GM12864 (cell line): ENCODE measurements at regions not wholly inside any gene's neighbourhood (a gene's known extent, or its start where the extent isn't known, plus 50 kb on each side); places are given as distances from the start of the nearest gene placed in this dataset.

Experiments
- DNase-seq: peaks from one replicate; pipeline ENCODE4 v3.0.0-alpha.2; 2011; ENCODE audit warnings: low read depth
- H3K4me3 ChIP-seq: 2 replicates; pipeline ENCODE4 v1.5.1; 2011; ENCODE audit warnings: mild to moderate bottlenecking, low read depth, low read length, control low read depth
- CTCF ChIP-seq: IDR thresholded peaks from 2 replicates; pipeline ENCODE4 v1.5.1; 2011; ENCODE audit warnings: low read depth, mild to moderate bottlenecking, moderate library complexity, low read length, control low read depth, inconsistent platforms; ENCODE audit errors: missing control alignments

GRCh38 chr12:24109381-24110039, 160.0 kb upstream of the SOX5 start:
- H3K4me3 ChIP-seq: no peak overlapping the region
- peak; percentile 39 for DNase-seq
- peak; percentile 48 for TF ChIP-seq CTCF

GRCh38 chr12:24102676-24103075, 153.2 kb upstream of the SOX5 start:
- DNase-seq: no peak
- H3K4me3 ChIP-seq: no peak overlapping the region
- no peak for TF ChIP-seq CTCF

GRCh38 chr12:24099576-24099975, 150.1 kb upstream of the SOX5 start:
- H3K4me3 ChIP-seq: no peak overlapping the region
- DNase-seq: no peak
- TF ChIP-seq CTCF: no peak

- no peak overlapping the region for H3K4me3 ChIP-seq
- no peak for TF ChIP-seq CTCF
- DNase-seq: no peak
Measured at GRCh38 chr12:24095245-24095644, 145.8 kb upstream of the SOX5 start.

- H3K4me3 ChIP-seq: no peak overlapping the region
- TF ChIP-seq CTCF: no peak
- no peak for DNase-seq
Measured at GRCh38 chr12:24089510-24089890, 140.0 kb upstream of the SOX5 start.

GRCh38 chr12:24088751-24089509, 139.5 kb upstream of the SOX5 start:
- H3K4me3 ChIP-seq: no peak overlapping the region
- no peak for TF ChIP-seq CTCF
- DNase-seq: no peak

- DNase-seq: no peak
- H3K4me3 ChIP-seq: no peak overlapping the region
- TF ChIP-seq CTCF: no peak
Measured at GRCh38 chr12:24087294-24087693, 137.8 kb upstream of the SOX5 start.
